GM21737 (cell line): ENCODE measurements at regions not wholly inside any gene's neighbourhood (a gene's known extent, or its start where the extent isn't known, plus 50 kb on each side); places are given as distances from the start of the nearest gene placed in this dataset.

Source experiments
- ATAC-seq: cut with Tn5 transposase; IDR thresholded peaks from one replicate; pipeline ENCODE4 v1.9.1; 2021; ENCODE audit warnings: mild to moderate bottlenecking, moderate library complexity; ENCODE audit not compliant: unreplicated experiment

- no peak for ATAC-seq
Measured at GRCh38 chr15:93882141-93882540, 349.2 kb upstream of the MCTP2 start.

- no peak for ATAC-seq
Measured at GRCh38 chr15:93881310-93881709, 350.1 kb upstream of the MCTP2 start.

GRCh38 chr15:93880358-93880757, 351.0 kb upstream of the MCTP2 start:
- no peak for ATAC-seq

GRCh38 chr15:93870583-93870982, 360.8 kb upstream of the MCTP2 start:
- ATAC-seq = no peak

GRCh38 chr15:93866948-93867347, 364.4 kb upstream of the MCTP2 start:
- no peak for ATAC-seq

GRCh38 chr15:93866476-93866875, 364.9 kb upstream of the MCTP2 start:
- no peak for ATAC-seq

- ATAC-seq = no peak
Measured at GRCh38 chr15:93865586-93865985, 365.8 kb upstream of the MCTP2 start.

GRCh38 chr15:93862791-93863190, 368.6 kb upstream of the MCTP2 start:
- no peak for ATAC-seq

GRCh38 chr15:93861956-93862741, 369.2 kb upstream of the MCTP2 start:
- no peak for ATAC-seq

GRCh38 chr15:93861413-93861812, 369.9 kb upstream of the MCTP2 start:
- no peak for ATAC-seq

- ATAC-seq = no peak
Measured at GRCh38 chr15:93860701-93861100, 370.7 kb upstream of the MCTP2 start.

- ATAC-seq = no peak
Measured at GRCh38 chr15:93859176-93859575, 372.2 kb upstream of the MCTP2 start.

- ATAC-seq = no peak
Measured at GRCh38 chr15:93855181-93855826, 376.1 kb upstream of the MCTP2 start.

GRCh38 chr15:93854088-93854487, 377.3 kb upstream of the MCTP2 start:
- no peak for ATAC-seq

- no peak for ATAC-seq
Measured at GRCh38 chr15:93852761-93853160, 378.6 kb upstream of the MCTP2 start.

- no peak for ATAC-seq
Measured at GRCh38 chr15:93848490-93848889, 382.9 kb upstream of the MCTP2 start.

GRCh38 chr15:93848076-93848475, 383.3 kb upstream of the MCTP2 start:
- no peak for ATAC-seq

- no peak for ATAC-seq
Measured at GRCh38 chr15:93846148-93846547, 385.2 kb upstream of the MCTP2 start.

GRCh38 chr15:93837450-93837849, 393.9 kb upstream of the MCTP2 start:
- ATAC-seq = no peak

GRCh38 chr15:93835344-93835743, 396.0 kb upstream of the MCTP2 start:
- no peak for ATAC-seq

- ATAC-seq = no peak
Measured at GRCh38 chr15:93831641-93832040, 399.7 kb upstream of the MCTP2 start.

- ATAC-seq = no peak
Measured at GRCh38 chr15:93830221-93831080, 400.9 kb upstream of the MCTP2 start.
